ENCODE measurements at regions not wholly inside any gene's neighbourhood (a gene's known extent, or its start where the extent isn't known, plus 50 kb on each side); places are given as distances from the start of the nearest gene placed in this dataset.

- H3K4me3 ChIP-seq (ENCODE audit: low read depth, low read length), result no peak overlapping the region
- no peak for TF ChIP-seq CTCF (IDR thresholded peaks at IDR 0.05; ENCODE audit: borderline replicate concordance, insufficient read depth, low read depth, low read length)
These were observed 453.1 kb downstream of the CMPK2 start for GRCh38 chr2:6412533-6413091.

- no peak for TF ChIP-seq CTCF (IDR thresholded peaks at IDR 0.05; ENCODE audit: borderline replicate concordance, insufficient read depth, low read depth, low read length)
- no peak overlapping the region for H3K4me3 ChIP-seq (ENCODE audit: low read depth, low read length)
These were observed 448.7 kb downstream of the CMPK2 start for GRCh38 chr2:6417050-6417449.

GRCh38 chr2:6418291-6418690 lies 447.4 kb downstream of the CMPK2 start:
- TF ChIP-seq CTCF (IDR thresholded peaks at IDR 0.05; ENCODE audit: borderline replicate concordance, insufficient read depth, low read depth, low read length), result no peak
- H3K4me3 ChIP-seq (ENCODE audit: low read depth, low read length), result no peak overlapping the region

- TF ChIP-seq CTCF (IDR thresholded peaks at IDR 0.05; ENCODE audit: borderline replicate concordance, insufficient read depth, low read depth, low read length), result no peak
These were observed 444.5 kb downstream of the CMPK2 start for GRCh38 chr2:6421138-6421730.

GRCh38 chr2:6421888-6422287 lies 443.8 kb downstream of the CMPK2 start:
- no peak overlapping the region for H3K4me3 ChIP-seq (ENCODE audit: low read depth, low read length)
- TF ChIP-seq CTCF (IDR thresholded peaks at IDR 0.05; ENCODE audit: borderline replicate concordance, insufficient read depth, low read depth, low read length), result no peak

More at GRCh38 chr2:6421138-6421730, 444.5 kb downstream of the CMPK2 start:
- H3K4me3 ChIP-seq (ENCODE audit: low read depth, low read length), result no peak overlapping the region

GRCh38 chr2:6423157-6423556 lies 442.6 kb downstream of the CMPK2 start:
- TF ChIP-seq CTCF (IDR thresholded peaks at IDR 0.05; ENCODE audit: borderline replicate concordance, insufficient read depth, low read depth, low read length), result no peak
- no peak overlapping the region for H3K4me3 ChIP-seq (ENCODE audit: low read depth, low read length)

GRCh38 chr2:6423944-6424343 lies 441.8 kb downstream of the CMPK2 start:
- no peak for TF ChIP-seq CTCF (IDR thresholded peaks at IDR 0.05; ENCODE audit: borderline replicate concordance, insufficient read depth, low read depth, low read length)
- no peak overlapping the region for H3K4me3 ChIP-seq (ENCODE audit: low read depth, low read length)

Data from GM12875 (cell line).